Breast epithelium (tissue), 4 donors: ENCODE measurements at regions not wholly inside any gene's neighbourhood (a gene's known extent, or its start where the extent isn't known, plus 50 kb on each side); places are given as distances from the start of the nearest gene placed in this dataset.
"Not testable (repeated sequence)": the region's sequence is repeated elsewhere in the genome, so short reads cannot be mapped to it uniquely, and the experiment has no call there.

Experiments
- DNase-seq, 2 donors: peaks; one replicate each; pipeline ENCODE4 v3.0.0-alpha.2; 2019; ENCODE audit warnings: low spot score in 2 of 2
- H3K27ac ChIP-seq, 2 donors: fragments of 200-600 bp; sonication (generic) in 1 of 2; one replicate each; pipeline ENCODE4 v1.5.1; 2016 to 2019; ENCODE audit warnings: mild to moderate bottlenecking in 1 of 2
- H3K27me3 ChIP-seq, 2 donors: fragments of 200-600 bp; sonication (generic) in 1 of 2; one replicate each; pipeline versions ENCODE4 v1.5.1 to v1.6.0; 2017 to 2019; ENCODE audit warnings: control low read depth in 1 of 2, mild to moderate bottlenecking in 1 of 2
- H3K36me3 ChIP-seq: fragments of 200-600 bp; one replicate; pipeline ENCODE4 v1.5.1; 2019
- H3K4me1 ChIP-seq, 2 donors: fragments of 200-600 bp; sonication (generic); one replicate each; pipeline ENCODE4 v1.5.1; 2016 to 2019; ENCODE audit warnings: control low read depth in 1 of 2
- H3K4me3 ChIP-seq, 3 donors: fragments of 200-600 bp; sonication (generic); 1 replicate in 2 of 3; 2 replicates in 1 of 3; pipeline ENCODE4 v1.5.1; 2016 to 2019; ENCODE audit warnings: mild to moderate bottlenecking in 3 of 3, moderate library complexity in 2 of 3
- H3K9me3 ChIP-seq, 2 donors: fragments of 200-600 bp; sonication (generic) in 1 of 2; one replicate each; pipeline ENCODE4 v1.5.1; 2016 to 2019; ENCODE audit warnings: control low read depth in 1 of 2
- CTCF ChIP-seq, 3 donors: fragments of 450-650 bp; IDR thresholded peaks; one replicate each; pipeline ENCODE4 v1.5.1; 2016 to 2017; ENCODE audit warnings: antibody characterized with exemption in 3 of 3, mild to moderate bottlenecking in 3 of 3, moderate library complexity in 3 of 3
- POLR2A ChIP-seq: fragments of 450-650 bp; IDR thresholded peaks from one replicate; pipeline ENCODE4 v1.6.1; 2016; ENCODE audit warnings: antibody characterized with exemption, mild to moderate bottlenecking, moderate library complexity
- POLR2AphosphoS5 ChIP-seq, 3 donors: sonication (generic); formaldehyde crosslinking; IDR thresholded peaks; one replicate each; pipeline ENCODE4 v1.6.1; 2017; ENCODE audit warnings: antibody characterized with exemption in 3 of 3
- intact Hi-C: fragments of 100-400 bp; cut with DNase I; formaldehyde crosslinking; loops from one replicate; pipeline ENCODE4 v1.15.1; 2023; ENCODE audit warnings: low total_unique reads

- H3K27ac ChIP-seq = no peak overlapping the region
- no peak overlapping the region for H3K4me3 ChIP-seq
- TF ChIP-seq POLR2A = no peak
- TF ChIP-seq POLR2AphosphoS5 (IDR thresholded peaks at IDR 0.05) = no peak
- no peak for TF ChIP-seq CTCF (IDR thresholded peaks at IDR 0.05)
- H3K4me1 ChIP-seq = no peaks in the 10 kb centered on the region
- DNase-seq = no peak
- intact Hi-C loops = no loop called here
- H3K9me3 ChIP-seq = peaks cover 11 to 33% of the 10 kb centered on the region in 2 donors
- no peaks in the 10 kb centered on the region for H3K27me3 ChIP-seq
- H3K36me3 ChIP-seq = no peaks in the 10 kb centered on the region
These were observed 81.3 kb upstream of the DLGAP1 start for GRCh38 chr18:4536447-4536846.

GRCh38 chr18:4528405-4528804, 73.3 kb upstream of the DLGAP1 start:
- no peak overlapping the region for H3K27ac ChIP-seq
- intact Hi-C loops = no loop called here
- H3K4me1 ChIP-seq = no peaks in the 10 kb centered on the region
- H3K4me3 ChIP-seq = no peak overlapping the region
- no peak for TF ChIP-seq CTCF (IDR thresholded peaks at IDR 0.05)
- TF ChIP-seq POLR2AphosphoS5 (IDR thresholded peaks at IDR 0.05) = no peak
- TF ChIP-seq POLR2A = no peak
- no peak for DNase-seq
- no peaks in the 10 kb centered on the region for H3K27me3 ChIP-seq
- peaks cover 7 to 21% of the 10 kb centered on the region in 2 donors for H3K9me3 ChIP-seq
- no peaks in the 10 kb centered on the region for H3K36me3 ChIP-seq

GRCh38 chr18:4527826-4528225, 72.7 kb upstream of the DLGAP1 start:
- H3K36me3 ChIP-seq, H3K4me3 ChIP-seq, H3K27me3 ChIP-seq, H3K4me1 ChIP-seq, DNase-seq, intact Hi-C loops, H3K27ac ChIP-seq: not testable (repeated sequence)
- peaks cover 4 to 15% of the 10 kb centered on the region in 2 donors for H3K9me3 ChIP-seq

- Histone ChIP-seq H3K4me3 (no peak overlapping the region), H3K27ac (no peak overlapping the region), H3K36me3 (no peaks in the 10 kb centered on the region), H3K4me1 (no peaks in the 10 kb centered on the region), H3K9me3 (peaks cover 0 to 5% of the 10 kb centered on the region in 2 donors), H3K27me3 (no peaks in the 10 kb centered on the region)
- intact Hi-C loops = no loop called here
- TF ChIP-seq POLR2AphosphoS5 (IDR thresholded peaks at IDR 0.05) = no peak
- no peak for TF ChIP-seq POLR2A
- DNase-seq = no peak
These were observed 69.0 kb upstream of the DLGAP1 start for GRCh38 chr18:4524096-4524495.

GRCh38 chr18:4511166-4511565, 56.1 kb upstream of the DLGAP1 start:
- intact Hi-C loops = no loop called here
- Histone ChIP-seq H3K9me3 (peaks cover 0 to 3% of the 10 kb centered on the region in 2 donors), H3K36me3 (no peaks in the 10 kb centered on the region), H3K4me1 (no peaks in the 10 kb centered on the region), H3K27me3 (no peaks in the 10 kb centered on the region), H3K27ac (no peak overlapping the region), H3K4me3 (no peak overlapping the region)
- TF ChIP-seq CTCF (IDR thresholded peaks at IDR 0.05) (no peak), POLR2AphosphoS5 (IDR thresholded peaks at IDR 0.05) (no peak), POLR2A (no peak)
- DNase-seq = no peak

- Histone ChIP-seq H3K27me3 (no peaks in the 10 kb centered on the region), H3K27ac (no peak overlapping the region), H3K4me3 (no peak overlapping the region), H3K36me3 (no peaks in the 10 kb centered on the region), H3K9me3 (peaks cover 0 to 3% of the 10 kb centered on the region in 2 donors), H3K4me1 (no peaks in the 10 kb centered on the region)
- TF ChIP-seq CTCF (IDR thresholded peaks at IDR 0.05) = no peak
- no peak for TF ChIP-seq POLR2A
- TF ChIP-seq POLR2AphosphoS5 (IDR thresholded peaks at IDR 0.05) = no peak
- intact Hi-C loops = no loop called here
- no peak for DNase-seq
These were observed 55.6 kb upstream of the DLGAP1 start for GRCh38 chr18:4510711-4511110.
